K562 (cell line): ENCODE measurements at regions not wholly inside any gene's neighbourhood (a gene's known extent, or its start where the extent isn't known, plus 50 kb on each side); places are given as distances from the start of the nearest gene placed in this dataset.

ENCODE experiments used
- ATAC-seq: fragments of 200-7000 bp; cut with Tn5 transposase; 3 replicates; pipeline ENCODE4 v1.9.1; 2020; ENCODE audit warnings: moderate library complexity
- BruUV-seq: library from RNA; stranded (reverse); fragments of 400-500 nt; replicated peaks from 2 replicates; lab custom pipeline; 2021; lab: Mats Ljungman, UMichigan
- CTCF ChIA-PET: fragments of 300-600 bp; formaldehyde crosslinking; extraction: SDS; loops from one replicate; lab custom pipeline; 2021; ENCODE audit warnings: low intra/inter-chr PET ratio; lab: Yijun Ruan, JAX
- POLR2A ChIA-PET: fragments of 300-600, 350-650 bp; sonication (Branson Sonifier 250); formaldehyde crosslinking; extraction: SDS; loops from one replicate; lab custom pipeline; 2021; ENCODE audit warnings: antibody characterized with exemption, inconsistent platforms; lab: Yijun Ruan, JAX
- DNase-seq, 4 experiments: peaks; one replicate each; pipeline versions ENCODE4 v3.0.0 to v3.0.0-alpha.2; 2011 to 2018; ENCODE audit warnings: low spot score in 3 of 4, mixed read lengths in 3 of 4; ENCODE audit errors: extremely low read depth in 1 of 4
- FAIRE-seq: peaks from 2 replicates; lab custom pipeline; 2011; peaks lifted over from hg19 to GRCh38; lab: Jason Lieb, UNC
- H2AFZ ChIP-seq: 2 replicates; pipeline ENCODE4 v1.6.0; 2011; ENCODE audit warnings: low read depth, low read length, control low read depth, inconsistent platforms
- H3K27ac ChIP-seq: fragments of 200-600 bp; 3 replicates; pipeline ENCODE4 v1.8.0; 2011; ENCODE audit warnings: low read depth, mild to moderate bottlenecking, control low read depth, inconsistent platforms, low read length, moderate library complexity, mixed read lengths; ENCODE audit errors: extremely low read depth
- H3K27me3 ChIP-seq, 2 experiments: fragments of 300-600 bp in 1 of 2; 2 replicates in 1 of 2; 3 replicates in 1 of 2; pipeline versions ENCODE4 v1.6.0 to v1.8.0; 2011; ENCODE audit warnings: inconsistent platforms in 2 of 2, low read length in 2 of 2, mild to moderate bottlenecking in 1 of 2, mixed read lengths in 1 of 2, moderate library complexity in 1 of 2; ENCODE audit not compliant: control insufficient read depth in 2 of 2, insufficient read depth in 2 of 2
- H3K36me3 ChIP-seq: fragments of 300-600 bp; 3 replicates; pipeline ENCODE4 v1.8.0; 2011; ENCODE audit warnings: mild to moderate bottlenecking, low read length, inconsistent platforms; ENCODE audit not compliant: control insufficient read depth, insufficient read depth
- H3K4me1 ChIP-seq, 2 experiments: fragments of 200-600 bp in 1 of 2; replicated peaks in 1 of 2; 2 replicates in 1 of 2; 3 replicates in 1 of 2; pipeline versions ENCODE4 v1.5.1 to v1.8.0; 2011; ENCODE audit warnings: inconsistent platforms in 2 of 2, low read length in 2 of 2, mild to moderate bottlenecking in 1 of 2, mixed read lengths in 1 of 2, moderate library complexity in 1 of 2; ENCODE audit not compliant: control insufficient read depth in 2 of 2, insufficient read depth in 2 of 2
- H3K4me2 ChIP-seq: 2 replicates; pipeline ENCODE4 v1.6.1; 2011; ENCODE audit warnings: low read length, control low read depth, inconsistent platforms, mixed read lengths; ENCODE audit not compliant: insufficient read depth
- H3K4me3 ChIP-seq: fragments of 200-600 bp; sonication (generic), shearing (Covaris generic); 2 replicates; pipeline ENCODE4 v1.5.1; 2016; ENCODE audit warnings: control low read depth, inconsistent platforms
- H3K79me2 ChIP-seq: fragments of 200-600 bp; 3 replicates; pipeline ENCODE4 v1.8.0; 2011; ENCODE audit warnings: low read length, inconsistent platforms; ENCODE audit not compliant: control insufficient read depth, insufficient read depth
- H3K9ac ChIP-seq, 2 experiments: 2 replicates each; pipeline versions ENCODE4 v1.6.0 to v1.6.1; 2011; ENCODE audit warnings: low read depth in 2 of 2, low read length in 2 of 2, control low read depth in 1 of 2, inconsistent platforms in 1 of 2, mild to moderate bottlenecking in 1 of 2, mixed read lengths in 1 of 2; ENCODE audit not compliant: insufficient read depth in 1 of 2
- H3K9me1 ChIP-seq: one replicate; pipeline ENCODE4 v1.6.0; 2011; ENCODE audit warnings: inconsistent platforms, mild to moderate bottlenecking, low read length, moderate library complexity; ENCODE audit not compliant: control insufficient read depth, insufficient read depth
- H3K9me3 ChIP-seq: replicated peaks from 2 replicates; pipeline ENCODE4 v1.5.1; 2011; ENCODE audit warnings: low read depth, low read length, inconsistent platforms; ENCODE audit not compliant: control insufficient read depth, insufficient read depth
- H4K20me1 ChIP-seq: replicated peaks from 2 replicates; pipeline ENCODE4 v1.6.1; 2011; ENCODE audit warnings: low read length, inconsistent platforms, mixed read lengths; ENCODE audit not compliant: control insufficient read depth, insufficient read depth
- DMBX1 ChIP-seq: fragments of 250-450 bp; sonication (Bioruptor Pico); IDR thresholded peaks from 2 replicates; pipeline ENCODE4 v1.8.0; 2022; ENCODE audit warnings: inconsistent platforms, mild to moderate bottlenecking, moderate library complexity, borderline replicate concordance
- E2F8 ChIP-seq: fragments of 450-650 bp; IDR thresholded peaks from 2 replicates; pipeline ENCODE4 v1.7.1; 2018; ENCODE audit warnings: mild to moderate bottlenecking, low read depth; ENCODE audit not compliant: partially characterized antibody
- FOXJ2 ChIP-seq: fragments of 200-800 bp; sonication (Bioruptor generic); IDR thresholded peaks from 2 replicates; pipeline ENCODE4 v1.6.1; 2016; ENCODE audit warnings: missing genetic modification characterization, missing compliant biosample characterization
- GABPB2 ChIP-seq: fragments of 250-450 bp; sonication (Bioruptor Pico); conservative IDR thresholded peaks from 2 replicates; pipeline ENCODE4 v1.5.1; 2021; ENCODE audit warnings: mild to moderate bottlenecking
- IRF2 ChIP-seq: sonication (generic); formaldehyde crosslinking; IDR thresholded peaks from 2 replicates; pipeline ENCODE4 v1.8.1; 2022; ENCODE audit warnings: mild to moderate bottlenecking, missing genetic modification reagents
- SIRT6 ChIP-seq: IDR thresholded peaks from one replicate; pipeline ENCODE4 v1.6.1; 2012; ENCODE audit warnings: low read depth, mild to moderate bottlenecking, control low read depth, inconsistent platforms, low read length, moderate library complexity
- SLC30A9 ChIP-seq: fragments of 250-450 bp; sonication (Bioruptor Pico); IDR thresholded peaks from 2 replicates; pipeline ENCODE4 v1.8.0; 2022; ENCODE audit warnings: mild to moderate bottlenecking, moderate library complexity
- SMARCC2 ChIP-seq: fragments of 450-650 bp; IDR thresholded peaks from 2 replicates; pipeline ENCODE4 v1.6.1; 2017; ENCODE audit warnings: antibody characterized with exemption, moderate library complexity, mild to moderate bottlenecking, low read depth
- ZNF239 ChIP-seq: fragments of 250-450 bp; sonication (Bioruptor Pico); IDR thresholded peaks from 2 replicates; pipeline ENCODE4 v1.4.0; 2020; ENCODE audit warnings: mild to moderate bottlenecking
- ZNF282 ChIP-seq: sonication (generic); formaldehyde crosslinking; IDR thresholded peaks from 2 replicates; pipeline ENCODE4 v1.8.1; 2023; ENCODE audit warnings: missing genetic modification reagents
- WGBS: fragments of 100-300 bp; shearing (Covaris generic); methylation state at CpG from one replicate; pipeline ENCODE4 v1.1.6; 2016; ENCODE audit warnings: low coverage, mixed read lengths; ENCODE audit not compliant: insufficient coverage; ENCODE audit errors: missing lambda C conversion rate; 5-methylcytosine and 5-hydroxymethylcytosine counted together
- in situ Hi-C: fragments of 300-500 bp; cut with MboI; formaldehyde crosslinking; loops from 4 replicates; pipeline ENCODE4 v1.15.0; 2018; ENCODE audit warnings: inconsistent platforms, mixed read lengths
- intact Hi-C: fragments of 100-400 bp; cut with micrococcal nuclease; formaldehyde crosslinking; loops from 2 replicates; pipeline ENCODE4 v1.14.2; 2022
- TF ChIP-seq, protein P1 (sequence below): fragments of 450-650 bp; IDR thresholded peaks from 2 replicates; pipeline ENCODE4 v1.6.1; 2016; ENCODE audit warnings: missing biosample characterization, missing genetic modification characterization

DNA sequence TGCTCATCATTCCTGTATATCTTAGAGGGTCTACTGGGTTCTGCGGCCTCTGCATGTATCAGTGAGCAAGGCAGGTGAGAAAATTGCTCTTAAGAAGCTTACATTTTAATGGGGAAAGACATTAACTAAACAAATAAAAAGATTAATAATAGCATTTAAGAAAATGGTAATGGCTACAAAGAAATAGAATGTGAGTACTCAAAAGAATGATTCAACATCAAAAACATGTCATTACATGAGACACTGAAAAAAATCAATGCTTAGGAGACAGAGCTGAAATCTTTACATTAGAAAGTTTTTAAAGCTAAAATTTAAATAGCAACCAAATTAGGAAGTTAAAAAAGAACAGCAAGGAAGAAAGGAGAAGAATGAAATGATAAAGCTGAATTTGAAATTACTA lies 146.9 kb upstream of the PHACTR1 start:
- no peaks in the 10 kb centered on the region for H3K9me3 ChIP-seq
- no peaks in the 10 kb centered on the region for H3K9me1 ChIP-seq
- BruUV-seq: no TSS peak
- ChIA-PET POLR2A (no interaction called here), CTCF (no interaction called here)
- no peaks in the 10 kb centered on the region for H3K79me2 ChIP-seq
- H3K4me1 ChIP-seq: no peaks in the 10 kb centered on the region
- no peak overlapping the region for H3K9ac ChIP-seq
- 0% methylated on average over 1 of the region's 1 CpG for WGBS
- FAIRE-seq (no peak), DNase-seq (no peak), ATAC-seq (no peak)
- TF ChIP-seq SLC30A9 (CRISPR knock-in tag) (no peak), SIRT6 (no peak), DMBX1 (CRISPR knock-in tag) (no peak), ZNF282 (CRISPR knock-in tag) (no peak), E2F8 (no peak), FOXJ2 (tag) (no peak), IRF2 (CRISPR knock-in tag) (no peak), SMARCC2 (no peak), ZNF239 (CRISPR knock-in tag) (no peak), GABPB2 (CRISPR knock-in tag) (no peak)
- TF ChIP-seq, protein P1, sequence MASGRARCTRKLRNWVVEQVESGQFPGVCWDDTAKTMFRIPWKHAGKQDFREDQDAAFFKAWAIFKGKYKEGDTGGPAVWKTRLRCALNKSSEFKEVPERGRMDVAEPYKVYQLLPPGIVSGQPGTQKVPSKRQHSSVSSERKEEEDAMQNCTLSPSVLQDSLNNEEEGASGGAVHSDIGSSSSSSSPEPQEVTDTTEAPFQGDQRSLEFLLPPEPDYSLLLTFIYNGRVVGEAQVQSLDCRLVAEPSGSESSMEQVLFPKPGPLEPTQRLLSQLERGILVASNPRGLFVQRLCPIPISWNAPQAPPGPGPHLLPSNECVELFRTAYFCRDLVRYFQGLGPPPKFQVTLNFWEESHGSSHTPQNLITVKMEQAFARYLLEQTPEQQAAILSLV (tag): no peak
- H3K27ac ChIP-seq: no peak overlapping the region
- in situ Hi-C loops (no loop called here), intact Hi-C loops (no loop called here)
- no peak overlapping the region for H3K4me2 ChIP-seq
- H3K4me3 ChIP-seq: no peak overlapping the region
- no peaks in the 10 kb centered on the region for H3K36me3 ChIP-seq
- no peak overlapping the region for H2AFZ ChIP-seq
- H3K27me3 ChIP-seq: no peaks in the 10 kb centered on the region
- H4K20me1 ChIP-seq: no peaks in the 10 kb centered on the region
